ENCODE measurements at regions not wholly inside any gene's neighbourhood (a gene's known extent, or its start where the extent isn't known, plus 50 kb on each side); places are given as distances from the start of the nearest gene placed in this dataset.
A peak's percentile ranks its signal among the peaks of the same experiment; 100 is the strongest.
"Not testable (repeated sequence)": the region's sequence is repeated elsewhere in the genome, so short reads cannot be mapped to it uniquely, and the experiment has no call there.

DNA sequence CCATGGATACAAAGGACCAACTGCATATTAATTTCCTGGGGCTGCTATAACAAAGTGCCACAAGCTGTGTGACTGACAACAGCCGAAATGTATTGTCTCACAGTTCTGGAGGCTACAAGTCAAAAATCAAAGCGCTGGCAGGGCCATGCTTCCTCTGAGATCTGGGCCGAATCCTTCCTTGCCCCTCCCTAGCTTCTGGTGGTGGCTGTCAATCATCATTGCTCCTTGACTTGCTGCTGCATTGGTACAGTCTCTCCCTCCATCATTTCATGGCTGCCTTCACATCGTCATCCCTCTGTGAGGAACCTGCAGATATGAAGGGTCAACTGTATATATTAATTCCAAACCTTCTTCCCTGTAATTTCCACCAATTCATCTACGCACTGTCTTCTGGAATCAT, 118.3 kb downstream of the EXOC5 start:
- H3K4me3 ChIP-seq (ENCODE audit: low read depth, low read length): no peak overlapping the region

DNA sequence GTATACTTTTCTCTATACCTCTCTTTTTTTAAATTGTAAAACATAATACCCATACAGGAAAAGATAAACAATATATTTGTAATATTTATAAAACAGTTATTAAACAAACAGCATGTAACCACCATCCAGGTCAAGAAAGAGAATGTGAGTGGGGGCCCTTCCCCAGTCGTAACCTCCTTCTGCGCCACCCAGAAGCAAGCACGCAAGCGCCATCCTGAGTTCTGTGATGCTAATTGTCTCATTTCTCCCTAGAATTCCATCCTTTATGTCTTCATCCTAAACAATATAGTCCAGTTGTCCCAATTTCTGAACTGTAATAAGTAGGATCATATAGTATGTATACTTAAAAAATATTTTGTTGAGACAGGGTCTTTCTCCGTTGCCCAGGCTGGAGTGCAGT, 129.5 kb downstream of the EXOC5 start:
- no peak overlapping the region for H3K4me3 ChIP-seq (ENCODE audit: low read depth, low read length)

DNA sequence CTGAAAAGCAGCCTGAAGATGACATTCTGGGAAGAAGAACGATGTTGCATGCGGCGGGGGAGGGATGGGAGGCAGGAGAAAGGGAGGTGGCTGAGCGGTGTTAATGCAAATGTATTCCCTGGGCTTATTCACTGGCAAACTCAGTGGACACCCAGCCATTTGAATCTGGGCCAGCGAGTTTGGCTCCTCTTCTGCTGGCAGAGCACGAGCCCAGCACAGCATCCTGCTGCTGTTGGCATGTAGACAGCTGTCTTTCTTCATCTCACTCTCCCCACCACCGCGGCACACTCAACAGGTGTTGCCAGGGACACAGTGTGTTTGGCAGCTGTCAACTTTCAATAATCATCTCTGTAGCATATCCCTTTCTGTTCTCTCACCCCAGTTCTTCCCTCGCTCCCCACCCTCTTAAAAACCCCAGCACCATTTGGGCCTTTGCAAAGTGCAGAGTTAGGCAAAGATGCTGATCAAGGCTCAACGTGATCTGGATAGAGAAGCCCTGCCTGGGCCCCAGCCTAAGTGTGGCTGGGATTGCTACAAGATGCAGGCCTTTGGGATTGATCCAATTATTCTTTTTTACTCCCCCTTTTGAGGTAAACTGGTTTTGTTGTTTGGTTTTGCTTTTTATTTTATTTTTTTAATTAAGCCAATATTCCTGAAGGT, 131.9 kb downstream of the EXOC5 start:
- H3K4me3 ChIP-seq (ENCODE audit: low read depth, low read length): no peak overlapping the region

DNA sequence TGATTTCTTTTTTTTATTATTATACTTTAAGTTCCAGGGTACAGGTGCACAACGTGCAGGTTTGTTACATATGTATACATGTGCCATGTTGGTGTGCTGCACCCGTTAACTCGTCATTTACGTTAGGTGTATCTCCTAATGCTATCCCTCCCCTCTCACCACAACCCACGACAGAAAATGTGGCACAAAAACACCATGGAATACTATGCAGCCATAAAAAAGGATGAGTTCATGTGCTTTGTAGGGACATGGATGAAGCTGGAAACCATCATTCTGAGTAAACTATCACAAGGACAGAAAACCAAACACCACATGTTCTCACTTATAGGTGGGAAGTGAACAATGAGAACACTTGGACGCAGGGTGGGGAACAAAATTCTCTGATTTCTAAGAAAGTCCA, 140.9 kb downstream of the EXOC5 start:
- H3K4me3 ChIP-seq (ENCODE audit: low read depth, low read length): not testable (repeated sequence)

DNA sequence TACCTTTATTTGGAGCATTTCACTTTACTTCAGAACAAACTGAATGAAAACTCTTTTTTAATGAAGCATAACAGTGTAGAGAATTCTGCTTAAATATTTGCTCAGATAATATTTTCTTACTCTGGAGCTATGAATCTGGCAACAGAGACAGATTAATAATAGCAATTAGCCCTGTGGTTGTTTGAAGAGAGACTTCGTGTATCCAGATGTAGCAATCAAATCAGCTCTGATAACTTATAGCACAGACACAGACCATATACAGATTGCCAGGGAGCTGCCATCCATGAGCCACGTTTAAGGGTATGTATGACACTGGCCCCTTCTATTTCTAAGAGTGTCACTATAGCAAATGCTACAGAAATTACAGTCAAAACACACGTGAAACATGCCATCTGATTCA, 146.6 kb downstream of the EXOC5 start:
- no peak overlapping the region for H3K4me3 ChIP-seq (ENCODE audit: low read depth, low read length)

DNA sequence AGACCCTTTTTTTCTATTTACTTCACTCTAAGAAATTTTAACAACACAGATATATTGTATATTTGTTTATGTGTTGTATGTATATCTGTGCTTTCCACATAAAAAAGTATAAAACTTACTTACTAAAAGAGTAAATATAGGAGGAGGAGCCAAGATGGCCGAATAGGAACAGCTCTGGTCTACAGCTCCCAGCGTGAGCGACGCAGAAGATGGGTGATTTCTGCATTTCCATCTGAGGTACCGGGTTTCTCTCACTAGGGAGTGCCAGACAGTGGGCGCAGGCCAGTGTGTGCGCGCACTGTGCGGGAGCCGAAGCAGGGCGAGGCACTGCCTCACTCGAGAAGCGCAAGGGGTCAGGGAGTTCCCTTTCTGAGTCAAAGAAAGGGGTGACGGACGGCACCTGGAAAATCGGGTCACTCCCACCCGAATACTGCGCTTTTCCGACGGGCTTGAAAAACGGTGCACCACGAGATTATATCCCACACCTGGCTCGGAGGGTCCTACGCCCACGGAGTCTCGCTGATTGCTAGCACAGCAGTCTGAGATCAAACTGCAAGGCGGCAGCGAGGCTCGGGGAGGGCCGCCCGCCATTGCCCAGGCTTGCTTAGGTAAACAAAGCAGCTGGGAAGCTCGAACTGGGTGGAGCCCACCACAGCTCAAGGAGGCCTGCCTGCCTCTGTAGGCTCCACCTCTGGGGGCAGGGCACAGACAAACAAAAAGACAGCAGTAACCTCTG, 156.5 kb downstream of the EXOC5 start:
- H3K4me3 ChIP-seq (ENCODE audit: low read depth, low read length): peak overlapping the region; percentile 43

DNA sequence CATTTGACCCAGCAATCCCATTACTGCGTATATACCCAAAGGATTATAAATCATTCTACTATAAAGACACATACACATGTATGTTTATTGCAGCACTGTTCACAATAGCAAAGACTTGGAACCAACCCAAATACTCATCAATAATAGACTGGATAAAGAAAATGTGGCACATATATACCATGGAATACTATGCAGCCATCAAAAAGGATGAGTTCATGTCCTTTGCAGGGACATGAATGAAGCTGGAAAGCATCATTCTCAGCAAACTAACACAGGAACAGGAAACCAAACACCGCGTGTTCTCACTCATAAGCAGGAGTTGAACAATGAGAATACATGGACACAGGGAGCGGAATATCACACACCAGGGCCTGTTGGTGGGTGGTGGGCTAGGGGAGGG, 158.3 kb downstream of the EXOC5 start:
- not testable (repeated sequence) for H3K4me3 ChIP-seq (ENCODE audit: low read depth, low read length)

DNA sequence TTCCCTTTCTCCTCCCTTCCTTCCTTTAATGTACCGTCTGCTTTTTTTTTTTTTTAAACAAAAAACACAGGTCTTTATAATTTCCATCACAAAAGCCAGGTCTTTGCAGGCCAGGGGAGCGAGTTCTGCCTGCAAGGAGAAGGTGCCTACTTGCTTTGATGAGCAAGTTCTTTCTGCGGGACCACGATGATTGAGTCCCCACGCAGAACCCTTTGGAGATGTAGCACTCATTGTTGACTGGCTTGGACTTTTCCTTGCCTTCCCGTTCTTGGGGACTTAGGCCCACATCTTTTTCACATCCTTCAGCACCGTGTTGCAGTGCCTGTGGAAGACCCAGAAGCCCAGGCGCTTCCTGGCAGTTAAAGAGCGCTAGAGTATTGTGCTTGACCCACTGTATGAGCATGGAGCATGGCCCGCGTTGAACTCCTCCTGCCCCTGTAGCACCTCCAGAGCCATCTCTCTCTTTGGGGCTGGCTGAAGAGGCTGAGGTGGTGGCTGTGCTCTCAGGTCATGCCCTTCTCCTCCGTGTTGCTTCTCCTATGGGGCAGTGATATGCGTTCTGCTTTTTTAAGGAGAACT, 177.6 kb downstream of the EXOC5 start:
- no peak overlapping the region for H3K4me3 ChIP-seq (ENCODE audit: low read depth, low read length)

DNA sequence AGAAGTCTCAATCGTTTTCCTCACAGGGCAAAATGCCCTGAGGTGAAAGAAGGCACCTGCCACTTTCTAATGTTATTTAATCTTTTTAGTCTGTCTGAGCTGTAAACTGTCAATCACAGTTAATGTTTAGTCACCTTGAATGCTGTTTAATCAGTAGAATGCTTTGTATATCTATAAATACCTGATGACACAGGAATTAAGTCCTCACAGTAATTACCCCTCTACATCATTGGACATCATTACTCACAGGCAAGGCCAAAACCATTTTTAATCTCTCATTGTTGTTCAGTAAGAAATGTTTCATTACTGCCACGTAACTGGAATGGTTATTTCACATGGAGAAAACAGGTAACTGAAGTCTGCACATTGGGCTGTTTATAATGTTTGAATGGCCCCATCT, 178.8 kb downstream of the EXOC5 start:
- H3K4me3 ChIP-seq (ENCODE audit: low read depth, low read length): no peak overlapping the region

DNA sequence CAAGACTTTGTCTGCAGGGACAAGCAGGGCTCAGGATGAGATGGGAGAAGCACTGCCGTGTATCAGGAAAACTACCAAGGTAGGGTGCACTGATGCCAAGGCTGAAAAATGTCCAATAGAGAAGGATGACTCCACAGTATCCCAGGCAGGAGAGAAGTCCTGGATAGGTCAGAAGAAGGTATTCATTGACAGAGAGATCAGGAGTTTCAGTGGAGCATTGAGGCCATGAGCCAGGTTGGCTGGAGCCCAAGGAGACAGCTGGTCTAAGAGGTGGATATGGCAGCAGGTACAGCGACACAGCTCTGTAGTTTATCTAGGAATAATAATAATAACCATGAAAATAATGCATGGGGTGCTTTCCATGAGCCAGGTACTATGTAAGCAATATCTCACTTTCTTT, 180.9 kb downstream of the EXOC5 start:
- no peak overlapping the region for H3K4me3 ChIP-seq (ENCODE audit: low read depth, low read length)

DNA sequence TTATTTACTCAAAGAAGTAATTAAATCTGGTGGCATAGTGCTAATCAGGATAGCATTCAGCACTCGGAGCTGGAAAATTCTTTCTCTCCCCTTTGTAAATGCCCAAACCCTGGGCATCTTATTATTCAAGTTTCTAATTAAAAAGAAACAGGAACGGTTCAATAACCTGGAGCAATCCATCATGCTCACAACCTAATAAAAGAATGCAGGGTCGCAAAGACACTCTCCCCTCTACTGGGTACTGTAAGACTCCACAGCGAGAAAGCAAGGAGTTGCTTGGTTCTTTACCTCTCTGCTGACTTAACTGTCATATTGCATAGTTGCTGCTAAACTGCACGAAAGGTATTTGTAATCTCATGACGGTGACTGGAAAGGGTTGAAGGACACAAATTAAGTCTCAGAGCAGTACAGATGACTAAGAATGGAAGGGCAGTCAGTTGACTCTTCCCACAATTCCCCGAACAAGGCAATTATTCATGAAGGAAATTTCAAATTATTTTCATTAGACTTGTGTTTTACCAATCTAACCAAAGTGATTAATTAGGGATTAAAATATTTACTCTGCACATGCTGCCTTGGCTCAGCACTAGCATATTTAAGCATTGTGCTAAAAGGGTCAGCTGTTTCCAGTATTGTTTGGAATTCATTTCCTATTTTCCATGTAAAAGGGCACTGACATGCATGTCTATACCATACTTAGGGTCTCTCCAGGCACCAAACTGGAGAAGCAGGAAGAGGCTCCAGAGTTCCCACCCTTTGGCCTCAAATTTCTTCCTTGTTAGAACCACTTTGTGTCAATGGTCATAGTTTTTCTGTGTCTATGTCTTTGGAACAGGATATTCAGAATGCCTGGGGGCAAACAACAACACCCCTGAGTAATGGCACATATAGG, 182.2 kb downstream of the EXOC5 start:
- H3K4me3 ChIP-seq (ENCODE audit: low read depth, low read length): no peak overlapping the region

DNA sequence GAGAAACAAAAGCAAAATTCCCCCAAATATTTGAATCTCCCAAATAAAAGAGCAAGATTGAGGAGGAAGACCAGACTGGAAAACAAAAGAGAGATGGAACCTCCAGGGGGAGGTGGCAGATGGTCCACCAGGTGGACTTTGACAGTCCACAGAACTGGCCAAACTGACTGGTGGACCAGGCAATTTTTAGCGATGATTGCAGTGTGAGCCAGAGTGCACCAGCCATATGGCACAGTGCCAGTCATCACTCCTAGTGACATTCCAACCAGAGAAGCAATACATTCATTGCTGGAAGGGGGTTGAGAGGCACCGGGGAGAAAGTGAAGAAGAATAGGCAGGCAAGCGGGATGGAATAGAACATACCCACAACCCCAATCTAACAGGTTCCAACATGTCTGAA, 182.9 kb downstream of the EXOC5 start:
- H3K4me3 ChIP-seq (ENCODE audit: low read depth, low read length): no peak overlapping the region

DNA sequence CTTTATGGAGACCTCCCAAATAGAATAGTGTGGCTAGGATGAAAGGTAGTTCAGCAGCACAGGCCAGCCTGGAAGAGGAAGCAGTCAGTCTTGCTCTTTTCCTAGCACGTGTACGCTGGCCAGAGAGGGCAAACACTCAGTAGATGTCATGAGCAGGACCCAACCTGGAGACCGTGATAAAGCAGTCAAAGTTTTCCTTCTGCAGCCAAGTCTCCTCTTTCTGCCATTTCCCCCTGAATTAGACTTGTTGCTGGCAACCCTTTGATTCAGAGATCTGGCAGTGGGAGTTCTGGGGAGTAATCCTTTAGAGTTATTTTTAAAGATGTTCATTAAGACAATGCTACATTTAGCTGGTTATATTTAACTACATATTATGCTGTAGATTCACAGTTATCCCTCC, 183.7 kb downstream of the EXOC5 start:
- no peak overlapping the region for H3K4me3 ChIP-seq (ENCODE audit: low read depth, low read length)

DNA sequence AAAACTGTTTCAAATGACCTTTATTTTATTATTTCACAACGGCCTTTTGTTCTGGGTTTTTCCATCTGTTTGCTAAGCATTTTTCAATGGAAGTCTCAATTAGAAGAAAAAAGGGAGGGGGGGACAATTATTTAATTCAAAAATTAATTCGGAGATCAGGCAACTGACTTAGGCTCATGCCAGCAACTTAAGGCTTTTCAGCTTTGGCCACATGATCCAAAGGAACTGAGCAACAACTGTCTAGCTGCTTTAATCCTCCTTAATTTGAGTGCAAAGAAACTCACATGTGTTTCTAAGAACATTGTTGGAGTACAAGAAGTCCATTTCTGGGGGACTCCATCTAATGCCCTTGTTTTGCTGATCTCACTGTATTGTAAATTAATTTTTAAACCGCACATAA, 188.0 kb downstream of the EXOC5 start:
- no peak overlapping the region for H3K4me3 ChIP-seq (ENCODE audit: low read depth, low read length)

DNA sequence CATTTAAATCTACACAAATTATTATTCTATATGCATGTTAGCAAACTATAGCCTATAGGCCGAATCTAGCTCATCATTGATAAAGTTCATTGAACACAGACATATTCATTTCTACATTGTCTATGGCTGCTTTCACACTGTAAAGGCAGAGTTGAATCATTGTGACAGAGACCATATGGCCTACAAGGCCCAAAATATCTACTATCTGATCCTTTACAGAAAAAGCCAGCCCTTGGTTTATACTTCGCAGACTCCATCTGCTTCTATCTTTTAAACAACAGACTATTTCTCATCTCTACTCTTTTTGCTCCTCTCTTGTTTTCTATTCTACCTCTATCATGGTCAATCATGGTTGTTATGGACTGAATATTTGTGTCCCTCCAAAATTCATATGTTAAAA, 190.7 kb downstream of the EXOC5 start:
- no peak overlapping the region for H3K4me3 ChIP-seq (ENCODE audit: low read depth, low read length)

DNA sequence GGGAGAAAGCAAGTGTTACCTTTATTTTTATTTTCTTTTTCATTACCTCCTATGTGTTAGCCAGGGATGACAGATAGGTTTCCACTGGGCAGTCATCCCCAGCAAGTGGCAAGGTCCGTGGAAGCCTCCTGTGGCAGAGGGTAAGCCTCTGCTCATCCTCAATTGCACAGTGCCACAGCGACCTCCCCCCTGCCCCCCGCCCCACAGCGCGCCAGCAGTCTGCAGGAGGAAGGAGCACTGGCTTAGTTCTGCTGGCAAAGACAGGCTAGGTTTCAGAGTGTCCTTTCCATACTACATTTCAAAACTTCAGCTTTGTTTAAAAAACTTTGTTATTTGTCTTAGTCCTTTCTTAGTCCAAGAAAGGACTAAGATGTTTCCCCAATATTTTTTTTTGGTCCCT, 194.7 kb downstream of the EXOC5 start:
- H3K4me3 ChIP-seq (ENCODE audit: low read depth, low read length): no peak overlapping the region

DNA sequence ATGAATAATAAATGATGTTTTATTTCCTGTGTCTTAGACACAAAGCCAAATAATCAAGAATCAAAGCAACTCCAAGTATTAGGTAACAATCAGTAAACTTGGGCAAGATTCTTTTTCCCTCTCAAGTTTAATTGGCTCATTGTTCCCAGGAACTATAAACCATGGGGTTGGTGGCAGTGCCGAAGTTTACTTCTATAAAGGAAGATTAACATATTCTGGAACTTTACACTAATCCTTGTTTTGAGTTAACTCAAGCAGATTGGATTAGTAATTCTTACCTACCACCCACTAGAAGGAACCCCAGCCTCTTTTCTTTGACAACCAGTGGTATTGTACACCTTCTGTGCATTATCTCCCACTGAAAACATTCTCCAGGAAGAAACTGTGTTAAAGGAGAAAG, 197.1 kb downstream of the EXOC5 start:
- H3K4me3 ChIP-seq (ENCODE audit: low read depth, low read length): no peak overlapping the region

DNA sequence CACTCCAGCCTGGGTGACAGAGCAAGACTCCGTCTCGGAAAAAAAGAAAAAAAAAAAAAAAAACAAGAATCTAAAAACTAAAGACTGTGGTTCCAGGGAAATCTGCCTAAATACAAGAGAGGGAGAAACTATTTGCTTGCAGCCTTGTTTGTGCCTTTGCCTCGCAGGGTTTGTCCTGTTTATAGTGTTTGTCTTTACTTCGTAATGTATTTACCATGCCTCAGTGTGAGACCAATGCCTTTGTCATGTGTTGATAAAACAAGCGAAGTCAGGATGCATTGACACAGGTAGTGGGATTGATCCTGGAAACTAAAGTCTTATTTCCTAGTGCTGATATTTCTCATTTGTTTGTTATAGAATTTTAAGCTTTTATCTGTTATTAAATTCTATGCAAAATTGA, 199.0 kb downstream of the EXOC5 start:
- no peak overlapping the region for H3K4me3 ChIP-seq (ENCODE audit: low read depth, low read length)

DNA sequence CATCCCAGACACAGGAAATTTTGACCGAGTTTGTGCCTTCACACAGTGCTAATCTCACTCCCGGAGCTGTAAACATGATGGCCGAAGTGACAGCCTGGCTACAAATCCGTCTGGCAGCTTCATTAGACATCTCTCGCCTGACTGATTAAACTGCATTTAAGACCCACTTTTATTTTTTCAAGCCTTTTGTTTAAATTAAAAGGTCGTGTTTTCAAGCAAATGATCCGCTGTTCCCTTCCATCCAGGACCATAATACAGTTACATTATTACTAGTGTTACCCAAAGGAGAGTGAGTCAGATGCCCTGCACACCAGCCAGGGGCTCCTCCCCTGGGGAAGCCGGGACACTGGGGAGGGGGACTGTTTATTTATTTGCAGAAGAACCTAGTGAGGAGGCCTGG, 200.2 kb downstream of the EXOC5 start:
- H3K4me3 ChIP-seq (ENCODE audit: low read depth, low read length): no peak overlapping the region

DNA sequence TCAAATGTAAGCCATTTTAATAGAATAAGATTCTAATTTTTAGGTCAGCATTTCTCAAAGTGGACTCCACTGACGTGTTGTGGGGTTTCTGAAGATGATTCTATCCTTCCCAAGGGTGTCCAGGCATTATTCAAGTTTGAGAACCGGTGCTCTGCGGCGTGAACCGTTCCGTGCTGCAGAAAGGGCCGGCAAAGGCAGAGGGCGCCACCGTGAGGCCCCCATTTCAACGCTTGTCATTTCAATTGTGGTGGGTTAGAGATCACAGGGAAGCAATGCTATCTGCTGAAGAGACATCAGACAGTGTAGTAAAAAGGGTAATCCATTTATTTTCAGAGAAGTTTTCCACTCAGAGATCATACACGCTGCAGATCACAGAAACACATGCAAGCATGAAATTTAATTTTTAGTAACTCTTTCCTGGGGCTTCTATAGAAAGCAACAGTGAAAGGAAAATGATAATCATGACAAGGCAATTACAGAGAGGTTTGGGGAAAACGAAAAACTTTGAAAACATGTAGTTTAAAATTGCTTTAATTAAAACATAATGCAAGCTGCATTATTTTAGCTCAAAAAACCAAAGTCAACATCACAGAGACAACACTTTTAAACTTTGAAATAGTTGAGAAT, 201.7 kb downstream of the EXOC5 start:
- no peak overlapping the region for H3K4me3 ChIP-seq (ENCODE audit: low read depth, low read length)

DNA sequence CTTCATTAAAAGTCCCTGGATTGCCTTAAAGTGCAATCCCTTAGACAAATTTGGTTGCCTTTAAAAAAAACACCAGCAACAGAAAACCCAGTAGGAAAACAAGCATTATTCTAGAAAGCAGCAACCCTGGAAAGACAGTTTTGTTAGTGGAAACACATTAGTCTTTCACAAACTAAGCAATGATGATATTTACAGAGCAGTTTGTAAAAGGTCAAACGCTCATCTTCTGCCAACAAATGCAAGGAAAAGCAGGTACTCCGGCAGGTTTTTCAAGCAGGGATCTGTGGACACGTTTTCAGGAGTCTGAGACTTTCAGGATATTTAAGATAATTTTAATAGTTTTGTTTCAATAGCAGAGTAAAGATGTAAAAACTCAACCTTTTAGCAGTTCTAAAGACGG, 202.2 kb downstream of the EXOC5 start:
- no peak overlapping the region for H3K4me3 ChIP-seq (ENCODE audit: low read depth, low read length)
